Activated CD8-positive, alpha-beta memory T cell treated with anti-CD3 and anti-CD28 coated beads, Interleukin-2, amount 10 ng/mL, durations not matched to agents 7 days and 5 days (primary cell): ENCODE measurements at regions not wholly inside any gene's neighbourhood (a gene's known extent, or its start where the extent isn't known, plus 50 kb on each side); places are given as distances from the start of the nearest gene placed in this dataset.

Experiments used
- ATAC-seq: fragments of 150-1000 bp; cut with Tn5 transposase; one replicate; pipeline ENCODE4 v1.10.0; 2021; ENCODE audit warnings: moderate library complexity
- CTCF ChIA-PET: fragments of 350-600 bp; sonication (Branson Sonifier 250); formaldehyde crosslinking; loops from one replicate; lab custom pipeline; 2021; ENCODE audit warnings: antibody characterized with exemption; lab: Charles Lee
- DNase-seq: peaks from one replicate; pipeline ENCODE4 v3.0.0-alpha.2; 2020
- H3K27ac Mint-ChIP-seq: one replicate; pipeline ENCODE4 v1.8.0; 2021; ENCODE audit warnings: mild to moderate bottlenecking, mixed read lengths
- H3K27me3 Mint-ChIP-seq: one replicate; pipeline ENCODE4 v1.8.0; 2021; ENCODE audit warnings: mixed read lengths
- H3K36me3 Mint-ChIP-seq: one replicate; pipeline ENCODE4 v1.8.0; 2021; ENCODE audit warnings: mild to moderate bottlenecking, mixed read lengths
- H3K4me1 Mint-ChIP-seq: one replicate; pipeline ENCODE4 v1.8.0; 2021; ENCODE audit warnings: mixed read lengths
- H3K4me3 Mint-ChIP-seq: one replicate; pipeline ENCODE4 v1.8.0; 2021; ENCODE audit warnings: mild to moderate bottlenecking, moderate library complexity, mixed read lengths
- H3K9me3 Mint-ChIP-seq: one replicate; pipeline ENCODE4 v1.8.0; 2022; ENCODE audit warnings: low read depth, mixed read lengths

DNA sequence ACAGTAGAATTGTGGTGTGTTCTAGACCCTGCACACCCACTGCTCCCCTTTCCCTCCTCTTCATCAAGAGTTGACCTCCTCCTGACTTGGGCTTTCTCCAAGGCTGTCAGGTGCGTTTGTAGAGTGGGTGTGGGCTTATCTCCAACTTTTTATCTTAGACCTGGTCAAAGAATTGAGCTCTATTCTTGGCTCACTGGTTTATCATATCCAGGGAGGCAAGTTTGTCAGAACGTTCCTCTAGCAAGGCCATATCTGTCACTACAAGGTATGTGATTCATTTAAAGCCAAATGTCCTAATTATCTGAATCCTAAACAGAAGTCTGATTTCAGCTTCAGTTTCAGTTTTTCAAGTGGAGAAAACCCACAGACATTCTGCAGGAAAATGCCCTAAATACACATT lies 117.1 kb upstream of the MGAT5 start:
- peaks cover 10% of the 10 kb centered on the region for H3K36me3 Mint-ChIP-seq

DNA sequence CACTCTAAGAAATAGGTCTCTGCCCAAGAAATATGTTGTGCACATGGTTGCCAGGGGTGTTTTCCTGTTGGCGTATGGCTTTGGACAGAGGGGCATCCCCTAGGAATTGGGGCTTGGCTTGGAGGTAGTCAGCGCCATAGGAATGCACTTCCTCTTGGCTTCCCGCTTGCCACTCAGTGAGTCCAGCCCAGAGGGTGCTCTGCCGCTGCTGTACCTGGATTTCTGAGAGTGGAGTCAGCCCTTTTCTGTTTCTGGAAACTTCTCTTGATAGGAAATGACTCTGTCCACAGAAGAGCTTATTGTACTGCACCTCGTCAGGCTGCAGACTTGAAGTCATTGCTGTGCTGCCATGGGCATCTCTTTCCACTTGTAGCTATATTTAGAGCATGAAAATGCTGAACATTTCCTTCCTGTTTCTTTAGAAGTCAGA lies 116.7 kb upstream of the MGAT5 start:
- no peaks in the 10 kb centered on the region for H3K27me3 Mint-ChIP-seq
- no peaks in the 10 kb centered on the region for H3K9me3 Mint-ChIP-seq
- H3K4me1 Mint-ChIP-seq, result peaks cover 30% of the 10 kb centered on the region
- no peak overlapping the region for H3K4me3 Mint-ChIP-seq
- CTCF ChIA-PET, result interaction anchor here (1.9 kb wide), 1 partner anchor 69 kb away, joined by 4 read pairs; no protein-coding TSS in a partner anchor
- DNase-seq, result no peak
- no peak for ATAC-seq
- H3K36me3 Mint-ChIP-seq, result peaks cover 7% of the 10 kb centered on the region
- H3K27ac Mint-ChIP-seq, result no peak overlapping the region

More for the DNA sequence above, 117.1 kb upstream of the MGAT5 start:
- H3K27me3 Mint-ChIP-seq, result no peaks in the 10 kb centered on the region
- peaks cover 27% of the 10 kb centered on the region for H3K4me1 Mint-ChIP-seq
- ATAC-seq (no peak), DNase-seq (no peak)
- CTCF ChIA-PET, result interaction anchor here (1.9 kb wide), 1 partner anchor 69 kb away, joined by 4 read pairs; no protein-coding TSS in a partner anchor
- H3K27ac Mint-ChIP-seq, result no peak overlapping the region
- no peak overlapping the region for H3K4me3 Mint-ChIP-seq
- H3K9me3 Mint-ChIP-seq, result no peaks in the 10 kb centered on the region

DNA sequence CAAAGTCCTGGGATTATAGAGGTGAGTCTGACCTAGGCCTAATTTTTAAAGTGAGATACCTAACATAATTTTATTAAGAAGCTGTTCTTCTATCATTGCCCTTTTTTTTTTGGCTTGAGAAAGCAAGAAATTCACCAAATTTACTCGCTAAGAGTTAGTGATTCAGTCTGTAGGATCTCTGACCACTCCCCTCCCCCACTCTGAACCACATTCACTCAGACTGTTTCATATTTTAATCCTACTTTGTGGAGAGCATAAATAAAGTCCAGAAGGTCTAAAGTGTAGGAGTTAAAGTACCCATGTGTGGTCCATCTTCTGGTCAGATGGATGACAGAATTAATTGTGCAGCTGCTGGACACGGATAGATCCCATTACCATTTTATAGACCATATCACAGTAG lies 115.8 kb upstream of the MGAT5 start:
- Mint-ChIP-seq H3K27ac (no peak overlapping the region), H3K36me3 (peaks cover 3% of the 10 kb centered on the region), H3K4me3 (no peak overlapping the region), H3K27me3 (no peaks in the 10 kb centered on the region), H3K4me1 (peaks cover 33% of the 10 kb centered on the region), H3K9me3 (no peaks in the 10 kb centered on the region)
- CTCF ChIA-PET, result no interaction called here
- ATAC-seq (no peak), DNase-seq (no peak)

DNA sequence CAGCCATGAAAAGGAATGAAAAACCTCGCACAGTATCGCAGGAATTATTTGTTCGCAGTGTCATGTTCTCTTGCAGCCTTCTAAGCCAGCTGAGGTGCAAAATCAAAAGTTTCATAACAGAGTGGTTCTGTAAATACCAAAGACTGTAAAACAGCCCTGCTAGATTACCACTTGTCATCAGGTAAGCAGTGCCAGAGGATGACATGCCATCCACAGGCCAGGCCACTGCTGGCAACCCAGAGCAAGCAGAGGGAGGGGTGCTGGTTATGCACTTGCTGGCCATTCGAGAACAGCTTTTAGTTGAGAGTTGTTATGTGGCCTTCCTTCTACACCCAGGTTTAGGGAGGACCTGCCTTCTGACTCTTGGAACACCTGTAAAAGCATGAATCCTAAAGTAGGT lies 114.3 kb upstream of the MGAT5 start:
- H3K9me3 Mint-ChIP-seq, result no peaks in the 10 kb centered on the region
- peaks cover 33% of the 10 kb centered on the region for H3K4me1 Mint-ChIP-seq
- H3K27ac Mint-ChIP-seq, result no peak overlapping the region
- no peaks in the 10 kb centered on the region for H3K27me3 Mint-ChIP-seq
- no peak for DNase-seq
- H3K36me3 Mint-ChIP-seq, result peaks cover 3% of the 10 kb centered on the region
- CTCF ChIA-PET, result no interaction called here
- ATAC-seq, result no peak
- H3K4me3 Mint-ChIP-seq, result no peak overlapping the region

DNA sequence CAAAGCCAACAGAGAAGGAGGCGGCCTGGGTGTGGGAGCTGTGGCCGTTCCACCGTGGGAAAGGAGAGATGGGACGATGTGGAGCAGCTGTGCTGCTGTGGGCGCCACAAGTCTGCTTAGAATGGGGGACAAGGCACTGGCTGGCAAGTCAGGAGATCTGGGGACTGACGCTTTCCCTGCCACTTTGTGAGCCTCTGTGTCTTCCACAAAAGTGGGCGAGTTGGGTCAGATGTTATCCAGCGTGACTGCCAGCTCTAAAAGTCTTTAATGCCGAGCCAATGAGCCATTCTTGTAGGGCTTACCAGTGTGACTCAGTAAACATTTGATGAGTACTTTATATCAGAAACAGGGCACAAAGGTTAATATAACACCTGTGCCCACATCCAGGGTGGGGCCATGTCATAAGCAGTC lies 113.6 kb upstream of the MGAT5 start:
- Mint-ChIP-seq H3K27me3 (no peaks in the 10 kb centered on the region), H3K36me3 (peaks cover 3% of the 10 kb centered on the region), H3K9me3 (no peaks in the 10 kb centered on the region), H3K4me3 (no peak overlapping the region), H3K4me1 (peaks cover 33% of the 10 kb centered on the region), H3K27ac (no peak overlapping the region)
- CTCF ChIA-PET, result no interaction called here
- no peak for ATAC-seq
- DNase-seq, result no peak

DNA sequence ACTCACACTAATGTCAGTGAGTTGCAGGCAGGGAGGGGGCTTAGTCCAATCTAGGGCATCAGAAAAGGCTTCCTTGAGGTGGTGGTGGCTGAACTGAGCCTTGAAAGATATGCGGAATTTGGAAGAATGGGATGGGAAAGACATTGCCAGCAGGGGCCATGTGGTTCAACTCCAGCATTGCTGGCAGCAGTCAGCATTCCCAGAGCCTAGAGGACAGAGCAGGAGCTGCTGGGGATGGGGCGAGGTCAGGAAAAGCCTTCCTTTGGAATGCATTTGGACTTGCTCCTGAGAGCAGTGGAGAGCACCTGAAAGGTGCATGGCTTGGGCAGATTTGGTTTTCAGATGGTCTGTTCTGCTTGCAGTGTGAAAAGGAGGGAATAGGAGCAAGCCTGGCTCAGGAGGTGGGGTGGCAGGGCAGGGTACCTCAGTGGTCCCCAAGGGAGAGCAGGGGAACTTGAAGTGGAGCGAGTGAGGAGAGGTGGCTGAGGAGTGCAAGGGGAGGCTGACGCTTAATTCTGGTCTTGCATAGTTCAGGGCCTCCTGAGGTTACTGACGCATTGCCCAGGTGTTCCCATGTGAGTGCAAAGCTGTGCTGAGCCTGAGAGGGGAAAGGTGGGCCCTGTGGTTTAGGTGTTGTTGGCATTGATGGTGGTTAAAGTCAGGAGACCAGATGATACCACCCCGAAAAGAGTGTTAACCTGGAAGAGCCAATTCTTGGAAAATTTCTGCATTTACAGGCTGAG lies 112.1 kb upstream of the MGAT5 start:
- Mint-ChIP-seq H3K4me3 (no peak overlapping the region), H3K9me3 (no peaks in the 10 kb centered on the region), H3K4me1 (peaks cover 28% of the 10 kb centered on the region), H3K27ac (no peak overlapping the region), H3K36me3 (peaks cover 2% of the 10 kb centered on the region), H3K27me3 (no peaks in the 10 kb centered on the region)
- ATAC-seq (no peak), DNase-seq (no peak)
- CTCF ChIA-PET, result no interaction called here

DNA sequence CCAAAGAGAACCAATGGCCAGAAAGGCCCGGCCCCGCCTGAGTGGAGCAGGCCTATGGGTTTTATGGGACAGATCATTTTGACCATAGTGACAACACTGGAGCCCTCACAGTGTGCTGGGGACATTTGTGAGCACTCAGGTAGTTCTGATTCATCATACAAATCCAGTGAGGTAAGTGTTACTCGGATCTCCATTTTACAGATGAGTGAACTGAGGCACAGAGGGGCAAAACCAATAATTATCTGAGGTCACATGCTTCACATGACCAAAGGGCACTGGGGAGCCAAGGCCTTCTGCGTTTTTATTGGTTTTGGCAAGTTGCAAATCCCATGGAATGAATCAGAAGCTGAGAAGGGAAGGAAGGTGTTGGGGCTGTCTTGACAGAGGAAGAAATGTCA lies 111.5 kb upstream of the MGAT5 start:
- Mint-ChIP-seq H3K4me3 (no peak overlapping the region), H3K36me3 (no peaks in the 10 kb centered on the region), H3K9me3 (no peaks in the 10 kb centered on the region), H3K4me1 (peaks cover 22% of the 10 kb centered on the region), H3K27ac (no peak overlapping the region), H3K27me3 (no peaks in the 10 kb centered on the region)
- no peak for DNase-seq
- ATAC-seq, result no peak
- CTCF ChIA-PET, result no interaction called here

DNA sequence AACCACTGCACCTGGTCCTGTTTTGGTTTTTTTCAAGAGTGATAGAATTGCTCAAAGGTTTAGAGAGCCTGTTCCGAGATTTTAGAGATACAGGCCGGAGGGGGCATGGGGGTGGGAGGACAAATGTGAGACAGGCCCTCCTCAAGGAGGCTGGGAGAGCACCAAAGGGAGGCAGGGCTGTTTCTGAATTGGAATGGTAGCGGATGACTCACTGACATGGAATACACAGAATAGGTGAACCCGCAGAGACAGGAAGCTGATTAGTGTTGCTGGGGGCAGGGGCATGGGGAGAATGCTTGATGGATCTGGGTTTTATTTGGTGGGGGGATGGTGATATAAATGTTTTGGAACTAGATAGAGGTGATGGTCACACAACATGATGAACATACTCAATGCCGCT lies 111.0 kb upstream of the MGAT5 start:
- CTCF ChIA-PET, result no interaction called here
- H3K27ac Mint-ChIP-seq, result no peak overlapping the region
- peaks cover 20% of the 10 kb centered on the region for H3K4me1 Mint-ChIP-seq
- no peaks in the 10 kb centered on the region for H3K9me3 Mint-ChIP-seq
- no peak for DNase-seq
- ATAC-seq, result no peak
- H3K36me3 Mint-ChIP-seq, result no peaks in the 10 kb centered on the region
- no peak overlapping the region for H3K4me3 Mint-ChIP-seq
- no peaks in the 10 kb centered on the region for H3K27me3 Mint-ChIP-seq

DNA sequence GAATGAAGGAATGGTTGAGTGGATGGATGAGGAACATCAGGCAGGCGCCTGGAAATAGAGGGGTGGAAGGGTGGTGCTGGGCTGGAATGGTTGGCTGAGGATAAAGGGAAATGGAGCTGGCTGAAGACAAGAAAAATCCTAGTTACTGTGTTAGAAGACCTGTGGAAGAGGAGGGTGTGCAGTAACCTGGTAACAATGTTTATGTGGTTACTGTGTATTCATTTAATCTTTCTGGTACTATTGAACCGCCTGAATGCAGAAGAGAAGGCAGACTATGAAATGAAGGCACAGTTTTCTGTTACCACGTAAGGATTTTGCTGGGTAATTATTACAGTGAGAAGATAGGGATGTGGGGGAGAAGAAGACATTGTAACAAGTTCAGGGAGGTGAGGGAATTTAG lies 110.3 kb upstream of the MGAT5 start:
- DNase-seq (no peak), ATAC-seq (no peak)
- Mint-ChIP-seq H3K27ac (no peak overlapping the region), H3K4me1 (peaks cover 16% of the 10 kb centered on the region), H3K9me3 (no peaks in the 10 kb centered on the region), H3K27me3 (no peaks in the 10 kb centered on the region), H3K36me3 (no peaks in the 10 kb centered on the region), H3K4me3 (no peak overlapping the region)
- CTCF ChIA-PET, result no interaction called here

DNA sequence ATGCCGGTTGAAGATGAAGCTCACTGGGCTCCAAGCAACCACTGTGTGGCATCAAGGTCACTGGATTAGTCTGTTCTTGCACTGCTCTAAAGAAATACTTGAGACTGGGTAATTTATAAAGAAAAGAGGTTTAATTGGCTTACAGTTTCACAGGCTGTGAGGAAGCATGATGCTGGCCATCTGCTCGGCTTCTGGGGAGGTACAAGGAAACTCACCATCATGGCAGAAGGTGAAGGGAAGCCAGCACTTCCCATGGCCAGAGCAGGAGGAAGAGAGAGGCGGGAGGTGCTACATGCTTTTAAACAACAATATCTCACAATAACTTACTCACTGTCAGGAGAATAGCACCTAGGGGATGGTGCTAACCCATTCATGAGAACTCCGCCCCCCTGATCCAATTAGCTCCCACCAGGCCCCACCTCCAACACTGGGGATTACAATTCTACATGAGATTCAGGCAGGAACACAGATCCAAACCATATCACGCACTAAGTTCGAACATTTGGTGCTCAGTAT lies 109.7 kb upstream of the MGAT5 start:
- Mint-ChIP-seq H3K4me3 (no peak overlapping the region), H3K9me3 (no peaks in the 10 kb centered on the region), H3K27me3 (no peaks in the 10 kb centered on the region), H3K36me3 (no peaks in the 10 kb centered on the region), H3K27ac (no peak overlapping the region), H3K4me1 (peaks cover 14% of the 10 kb centered on the region)
- ATAC-seq (no peak), DNase-seq (no peak)
- CTCF ChIA-PET, result no interaction called here

DNA sequence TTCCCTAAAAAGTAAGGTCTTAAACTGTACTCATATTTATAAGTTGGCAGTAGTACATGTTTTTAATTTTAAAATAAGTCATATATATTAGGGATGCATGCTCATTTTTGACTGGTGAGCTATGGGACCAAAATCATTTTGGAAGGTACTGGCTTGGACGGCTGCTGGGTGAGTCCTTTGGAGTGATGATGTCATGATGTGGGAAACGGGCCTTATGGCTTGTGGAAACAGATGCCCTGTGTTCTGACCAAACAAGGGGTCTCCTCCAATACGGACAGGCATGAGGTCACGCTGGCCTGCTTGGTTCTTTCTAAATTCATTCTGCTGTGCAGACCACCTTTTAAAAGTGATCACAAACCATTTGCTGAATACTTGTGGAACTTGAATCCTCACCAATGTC lies 109.2 kb upstream of the MGAT5 start:
- Mint-ChIP-seq H3K27me3 (no peaks in the 10 kb centered on the region), H3K9me3 (no peaks in the 10 kb centered on the region), H3K4me1 (peaks cover 14% of the 10 kb centered on the region), H3K27ac (no peak overlapping the region), H3K36me3 (no peaks in the 10 kb centered on the region), H3K4me3 (no peak overlapping the region)
- CTCF ChIA-PET, result no interaction called here
- DNase-seq, result no peak
- ATAC-seq, result no peak

DNA sequence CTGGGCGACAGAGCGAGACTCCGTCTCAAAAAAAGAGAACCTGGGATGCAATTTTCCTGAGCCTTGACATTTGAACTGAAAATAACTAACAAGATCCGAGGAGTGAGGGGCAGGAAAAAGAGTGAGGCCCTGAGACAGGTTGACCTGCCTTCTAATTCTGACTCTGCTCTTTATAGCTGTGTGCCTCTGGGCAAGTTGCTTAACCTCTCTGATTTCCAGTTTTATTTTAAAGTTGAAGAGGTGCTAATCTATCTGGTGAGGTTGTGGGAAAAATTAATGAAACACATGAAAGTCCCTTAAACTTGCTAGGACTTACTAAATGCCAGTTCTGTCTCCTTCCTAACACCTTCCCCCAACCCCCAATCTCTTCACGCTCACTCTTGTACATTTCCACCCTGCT lies 108.4 kb upstream of the MGAT5 start:
- DNase-seq (no peak), ATAC-seq (no peak)
- Mint-ChIP-seq H3K9me3 (no peaks in the 10 kb centered on the region), H3K27ac (no peak overlapping the region), H3K4me3 (no peak overlapping the region), H3K36me3 (no peaks in the 10 kb centered on the region), H3K4me1 (peaks cover 14% of the 10 kb centered on the region), H3K27me3 (no peaks in the 10 kb centered on the region)
- CTCF ChIA-PET, result no interaction called here

DNA sequence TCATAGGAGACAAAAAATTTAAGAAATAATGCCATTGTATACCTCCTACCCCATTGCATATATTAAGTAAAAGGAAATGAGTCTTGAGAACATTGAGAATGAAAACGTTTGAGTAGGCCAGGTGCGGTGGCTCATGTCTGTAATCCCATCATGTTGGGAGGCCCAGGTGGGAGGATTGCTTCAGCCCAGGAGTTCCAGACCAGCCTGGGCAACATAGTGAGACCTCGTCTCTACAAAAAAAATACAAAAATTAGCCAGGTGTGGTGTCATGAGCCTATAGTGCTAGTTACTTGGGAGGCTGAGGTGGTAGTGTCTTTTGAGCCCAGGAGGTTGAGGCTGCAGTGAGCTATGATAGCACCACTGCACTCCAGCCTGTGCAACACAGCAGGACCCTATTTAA lies 107.7 kb upstream of the MGAT5 start:
- Mint-ChIP-seq H3K4me3 (no peak overlapping the region), H3K4me1 (peaks cover 11% of the 10 kb centered on the region)
- CTCF ChIA-PET, result no interaction called here

DNA sequence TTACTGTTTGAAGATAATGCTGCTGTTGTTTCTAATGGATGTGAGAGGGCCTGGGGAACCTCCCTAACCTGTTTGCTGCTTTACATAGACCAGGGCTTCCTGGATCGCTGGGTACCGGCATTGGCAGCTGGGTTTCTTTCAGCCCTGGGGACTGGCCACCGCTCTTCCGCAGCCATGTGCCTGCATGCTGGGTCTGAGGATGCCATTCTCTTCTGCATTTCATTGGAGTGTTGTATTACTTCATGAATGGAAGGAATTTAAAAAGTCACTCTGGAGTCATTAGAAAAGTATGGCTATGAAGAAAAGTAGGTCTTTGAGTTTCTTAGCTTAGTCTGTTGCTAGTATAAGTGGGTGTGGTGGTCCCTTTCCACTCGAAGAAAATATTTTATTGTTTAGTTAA lies 107.3 kb upstream of the MGAT5 start:
- Mint-ChIP-seq H3K27ac (no peak overlapping the region), H3K4me3 (no peak overlapping the region), H3K4me1 (peaks cover 8% of the 10 kb centered on the region)

More for the DNA sequence above, 107.7 kb upstream of the MGAT5 start:
- Mint-ChIP-seq H3K27me3 (no peaks in the 10 kb centered on the region), H3K27ac (no peak overlapping the region), H3K36me3 (no peaks in the 10 kb centered on the region), H3K9me3 (no peaks in the 10 kb centered on the region)
- ATAC-seq, result no peak
- no peak for DNase-seq

More for the DNA sequence above, 107.3 kb upstream of the MGAT5 start:
- DNase-seq (no peak), ATAC-seq (no peak)
- Mint-ChIP-seq H3K36me3 (peaks cover 2% of the 10 kb centered on the region), H3K27me3 (no peaks in the 10 kb centered on the region), H3K9me3 (no peaks in the 10 kb centered on the region)
- CTCF ChIA-PET, result no interaction called here
